PFSK-1 (cell line): ENCODE measurements at regions not wholly inside any gene's neighbourhood (a gene's known extent, or its start where the extent isn't known, plus 50 kb on each side); places are given as distances from the start of the nearest gene placed in this dataset.

Source experiments
- POLR2AphosphoS5 ChIP-seq: IDR thresholded peaks from 2 replicates; pipeline ENCODE4 v1.6.1; 2012; ENCODE audit warnings: low read depth, mild to moderate bottlenecking, control low read depth, low read length, moderate library complexity
- REST ChIP-seq, 2 experiments: IDR thresholded peaks; 2 replicates each; pipeline versions ENCODE4 v1.6.1 to v1.8.0; 2011 to 2012; ENCODE audit warnings: low read depth in 2 of 2, low read length in 2 of 2, control low read depth in 1 of 2, inconsistent platforms in 1 of 2, mild to moderate bottlenecking in 1 of 2, moderate library complexity in 1 of 2; ENCODE audit not compliant: insufficient read depth in 1 of 2
- SIN3A ChIP-seq: IDR thresholded peaks from 2 replicates; pipeline ENCODE4 v1.6.1; 2012; ENCODE audit warnings: mild to moderate bottlenecking, low read length, moderate library complexity, borderline replicate concordance; ENCODE audit not compliant: insufficient read depth
- TAF1 ChIP-seq: IDR thresholded peaks from 2 replicates; pipeline ENCODE4 v1.6.1; 2012; ENCODE audit warnings: low read length, control low read depth, borderline replicate concordance; ENCODE audit not compliant: insufficient read depth

- TF ChIP-seq REST (IDR thresholded peaks at IDR 0.05; ENCODE audit: insufficient read depth in 1 of 2, low read depth in 2 of 2, low read length in 2 of 2) (no peak), POLR2AphosphoS5 (no peak), SIN3A (no peak), TAF1 (no peak)
These were observed 534.3 kb downstream of the ADCYAP1 start for GRCh38 chr18:1438967-1439366.
